Superior temporal gyrus (tissue), 1 donor: ENCODE measurements at regions not wholly inside any gene's neighbourhood (a gene's known extent, or its start where the extent isn't known, plus 50 kb on each side); places are given as distances from the start of the nearest gene placed in this dataset.
A peak's percentile ranks its signal among the peaks of the same experiment; 100 is the strongest.
"Not testable (repeated sequence)": the region's sequence is repeated elsewhere in the genome, so short reads cannot be mapped to it uniquely, and the experiment has no call there.

ENCODE experiments used
- DNase-seq: peaks from one replicate; pipeline ENCODE4 v3.0.0-alpha.2; 2016; ENCODE audit errors: extremely low spot score

- no peak for DNase-seq
These were observed 258.5 kb downstream of the PDCD6IP start for GRCh38 chr3:34056951-34057390.

- DNase-seq = not testable (repeated sequence)
These were observed 262.6 kb downstream of the PDCD6IP start for GRCh38 chr3:34060995-34061394.

GRCh38 chr3:34065901-34066300 is 267.5 kb downstream of the PDCD6IP start:
- no peak for DNase-seq

- no peak for DNase-seq
These were observed 267.9 kb downstream of the PDCD6IP start for GRCh38 chr3:34066328-34066727.

- no peak for DNase-seq
These were observed 268.6 kb downstream of the PDCD6IP start for GRCh38 chr3:34066999-34067398.

- DNase-seq = no peak
These were observed 269.2 kb downstream of the PDCD6IP start for GRCh38 chr3:34067536-34068051.

- no peak for DNase-seq
These were observed 270.1 kb downstream of the PDCD6IP start for GRCh38 chr3:34068505-34068904.

- no peak for DNase-seq
These were observed 272.6 kb downstream of the PDCD6IP start for GRCh38 chr3:34070831-34071585.

- DNase-seq = no peak
These were observed 273.9 kb downstream of the PDCD6IP start for GRCh38 chr3:34072297-34072696.

- DNase-seq = no peak
These were observed 274.7 kb downstream of the PDCD6IP start for GRCh38 chr3:34073111-34073510.

- DNase-seq = no peak
These were observed 275.5 kb downstream of the PDCD6IP start for GRCh38 chr3:34073961-34074360.

- no peak for DNase-seq
These were observed 277.5 kb downstream of the PDCD6IP start for GRCh38 chr3:34075975-34076374.

- no peak for DNase-seq
These were observed 279.2 kb downstream of the PDCD6IP start for GRCh38 chr3:34077417-34078195.

GRCh38 chr3:34078418-34078817 is 280.0 kb downstream of the PDCD6IP start:
- DNase-seq = no peak

- not testable (repeated sequence) for DNase-seq
These were observed 281.4 kb downstream of the PDCD6IP start for GRCh38 chr3:34079849-34080248.

- not testable (repeated sequence) for DNase-seq
These were observed 291.9 kb downstream of the PDCD6IP start for GRCh38 chr3:34090379-34090778.

GRCh38 chr3:34090876-34091275 is 292.4 kb downstream of the PDCD6IP start:
- DNase-seq = peak; percentile 44

GRCh38 chr3:34094280-34094679 is 295.9 kb downstream of the PDCD6IP start:
- not testable (repeated sequence) for DNase-seq

- DNase-seq = no peak
These were observed 303.9 kb downstream of the PDCD6IP start for GRCh38 chr3:34102288-34102687.

- no peak for DNase-seq
These were observed 307.9 kb downstream of the PDCD6IP start for GRCh38 chr3:34106379-34106778.

- peak; percentile 42 for DNase-seq
These were observed 308.4 kb downstream of the PDCD6IP start for GRCh38 chr3:34106879-34107278.

- DNase-seq = no peak
These were observed 309.2 kb downstream of the PDCD6IP start for GRCh38 chr3:34107669-34108068.

GRCh38 chr3:34109021-34109420 is 310.6 kb downstream of the PDCD6IP start:
- DNase-seq = peak; percentile 43
